ENCODE measurements at regions not wholly inside any gene's neighbourhood (a gene's known extent, or its start where the extent isn't known, plus 50 kb on each side); places are given as distances from the start of the nearest gene placed in this dataset.
A peak's percentile ranks its signal among the peaks of the same experiment; 100 is the strongest.

DNA sequence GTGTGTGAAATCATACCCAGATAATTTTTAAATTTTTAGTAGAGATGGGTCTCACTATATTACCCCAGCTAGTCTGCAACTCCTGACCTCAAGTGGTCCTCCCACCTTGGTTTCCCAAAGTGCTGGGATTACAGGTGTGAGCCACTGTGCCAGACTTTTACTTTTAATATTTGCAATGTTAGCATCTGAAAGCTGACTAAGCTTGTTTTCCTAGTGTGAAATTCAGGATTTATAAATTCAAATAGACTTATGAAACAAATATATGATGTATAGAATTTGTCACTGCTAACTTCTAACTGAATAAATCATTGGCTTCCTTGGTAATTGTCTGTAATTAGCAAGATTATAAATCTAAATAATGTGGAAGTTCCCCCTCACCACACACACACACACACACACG lies 58.8 kb upstream of the SLC22A23 start:
- H3K36me3 Mint-ChIP-seq, result no peaks in the 10 kb centered on the region
- H3K27ac Mint-ChIP-seq, result no peak overlapping the region
- H3K4me1 Mint-ChIP-seq, result no peaks in the 10 kb centered on the region
- no peak overlapping the region for H3K4me3 Mint-ChIP-seq
- peaks cover 10% of the 10 kb centered on the region for H3K27me3 Mint-ChIP-seq
- H3K9me3 Mint-ChIP-seq, result no peaks in the 10 kb centered on the region

DNA sequence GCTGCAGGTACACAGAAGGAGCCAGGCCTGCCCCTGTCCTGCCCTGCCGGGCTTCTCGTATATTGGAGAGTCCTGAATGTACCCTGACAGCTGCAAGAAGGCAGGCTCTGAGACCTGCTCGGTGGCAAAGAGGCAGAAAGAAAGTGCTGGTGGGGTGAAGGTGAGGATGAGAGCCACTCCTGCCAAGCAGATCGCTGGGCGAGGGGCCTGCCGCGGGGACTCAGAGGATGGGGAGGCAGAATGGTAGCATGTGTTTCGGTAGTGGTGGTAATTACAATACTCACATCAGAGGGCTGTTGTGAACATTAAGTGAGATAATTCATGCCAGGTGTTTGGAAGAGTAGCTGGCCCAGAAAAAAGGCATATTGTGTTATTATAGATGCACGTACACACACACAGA lies 56.6 kb upstream of the SLC22A23 start:
- Mint-ChIP-seq H3K4me3 (no peak overlapping the region), H3K9me3 (no peaks in the 10 kb centered on the region)

DNA sequence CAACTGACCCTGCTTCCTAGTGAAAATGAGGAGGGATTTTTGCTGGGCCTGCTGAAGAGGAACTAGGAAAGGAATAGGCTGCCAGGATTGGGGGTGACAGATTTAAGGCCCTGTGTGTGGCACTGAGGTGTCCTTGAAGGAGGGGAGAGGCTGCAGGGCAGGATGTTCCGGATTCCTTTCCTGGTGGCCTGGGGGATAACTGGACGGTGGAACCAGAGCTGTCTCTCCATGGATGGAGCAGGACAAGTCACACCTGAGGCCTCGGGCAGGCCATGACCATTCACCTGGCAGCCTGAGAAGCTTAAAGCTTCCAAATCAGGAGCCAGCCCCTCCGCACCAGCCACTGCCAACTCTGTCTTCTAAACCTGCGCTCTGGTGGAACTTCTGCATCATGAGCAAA lies 56.0 kb upstream of the SLC22A23 start:
- Mint-ChIP-seq H3K9me3 (no peaks in the 10 kb centered on the region), H3K36me3 (no peaks in the 10 kb centered on the region), H3K27me3 (peaks cover 11% of the 10 kb centered on the region), H3K4me1 (no peaks in the 10 kb centered on the region), H3K4me3 (no peak overlapping the region), H3K27ac (no peak overlapping the region)

More for the DNA sequence above, 56.6 kb upstream of the SLC22A23 start:
- Mint-ChIP-seq H3K36me3 (no peaks in the 10 kb centered on the region), H3K4me1 (no peaks in the 10 kb centered on the region), H3K27me3 (peaks cover 11% of the 10 kb centered on the region), H3K27ac (no peak overlapping the region)

DNA sequence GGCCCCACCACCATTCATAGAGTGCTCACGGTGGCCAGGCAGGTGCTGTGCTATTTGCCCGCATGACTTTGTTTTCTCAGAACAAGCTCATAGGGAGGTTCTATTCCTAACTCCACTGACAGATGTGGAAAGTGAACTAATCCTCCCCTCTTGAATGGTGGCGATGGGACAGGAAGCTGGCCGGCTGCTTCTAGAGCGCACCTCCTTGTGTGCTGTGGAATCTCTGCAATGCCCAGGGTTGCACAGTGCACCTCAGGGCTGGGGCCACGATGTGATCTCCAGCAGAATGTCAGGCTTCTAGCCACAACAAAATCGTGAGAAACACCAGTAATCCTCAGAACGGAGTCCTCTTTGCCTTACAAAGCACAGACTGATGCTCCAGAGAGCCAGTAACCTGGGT lies 53.8 kb upstream of the SLC22A23 start:
- peaks cover 0 to 1% (median 0%) of the 10 kb centered on the region in 3 donors for H3K4me1 Mint-ChIP-seq
- H3K9me3 Mint-ChIP-seq, result no peaks in the 10 kb centered on the region
- H3K36me3 Mint-ChIP-seq, result no peaks in the 10 kb centered on the region
- H3K27me3 Mint-ChIP-seq, result peaks cover 19% of the 10 kb centered on the region
- no peak overlapping the region for H3K4me3 Mint-ChIP-seq
- H3K27ac Mint-ChIP-seq, result peak overlapping the region in 1 of 3 donors; percentile 84

DNA sequence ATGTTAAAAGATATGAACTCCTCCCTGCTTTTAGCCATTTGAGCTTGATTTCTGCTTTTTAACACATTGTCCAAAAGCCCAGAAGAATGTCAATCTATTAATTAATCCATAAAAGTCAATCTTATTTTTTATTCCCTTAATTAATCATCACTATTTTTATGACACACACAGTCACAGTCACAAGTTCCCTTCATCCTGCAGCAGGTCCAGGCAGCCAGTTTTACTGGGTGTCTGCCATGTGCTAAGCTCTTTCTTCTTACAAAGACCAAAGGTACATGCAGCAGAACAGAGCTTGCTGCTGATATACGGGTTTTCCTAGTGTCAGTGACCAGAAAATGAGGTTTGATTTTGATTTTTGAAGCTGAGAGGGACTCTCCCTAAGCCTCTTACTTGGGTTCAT lies 53.3 kb upstream of the SLC22A23 start:
- no peak overlapping the region for H3K4me3 Mint-ChIP-seq
- no peak overlapping the region for H3K27ac Mint-ChIP-seq
- H3K36me3 Mint-ChIP-seq, result no peaks in the 10 kb centered on the region
- H3K9me3 Mint-ChIP-seq, result no peaks in the 10 kb centered on the region
- peaks cover 0 to 1% (median 0%) of the 10 kb centered on the region in 3 donors for H3K4me1 Mint-ChIP-seq
- H3K27me3 Mint-ChIP-seq, result peaks cover 19% of the 10 kb centered on the region

DNA sequence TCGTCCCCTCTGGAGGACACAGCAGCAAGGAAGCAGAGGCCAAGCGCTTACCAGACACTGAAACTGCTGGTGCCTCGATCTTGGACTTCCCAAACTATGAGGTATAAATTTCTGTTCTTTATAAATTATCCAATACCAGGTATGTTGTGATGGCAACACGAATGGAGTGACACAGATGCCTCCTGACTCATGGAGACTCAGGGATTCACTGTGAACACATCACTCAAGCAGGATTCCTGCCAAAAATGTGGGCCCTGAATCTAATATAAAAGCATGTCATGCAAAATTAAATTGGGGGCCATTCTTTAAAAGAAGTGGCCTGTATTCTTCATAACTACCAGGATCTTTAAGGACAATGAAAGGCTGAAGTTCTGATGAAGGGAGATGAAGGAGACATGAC lies 52.5 kb upstream of the SLC22A23 start:
- Mint-ChIP-seq H3K27ac (no peak overlapping the region), H3K36me3 (no peaks in the 10 kb centered on the region), H3K4me3 (no peak overlapping the region), H3K27me3 (peaks cover 19% of the 10 kb centered on the region), H3K4me1 (peaks cover 0 to 1% (median 0%) of the 10 kb centered on the region in 3 donors), H3K9me3 (peaks cover 0 to 1% (median 0%) of the 10 kb centered on the region in 3 donors)

DNA sequence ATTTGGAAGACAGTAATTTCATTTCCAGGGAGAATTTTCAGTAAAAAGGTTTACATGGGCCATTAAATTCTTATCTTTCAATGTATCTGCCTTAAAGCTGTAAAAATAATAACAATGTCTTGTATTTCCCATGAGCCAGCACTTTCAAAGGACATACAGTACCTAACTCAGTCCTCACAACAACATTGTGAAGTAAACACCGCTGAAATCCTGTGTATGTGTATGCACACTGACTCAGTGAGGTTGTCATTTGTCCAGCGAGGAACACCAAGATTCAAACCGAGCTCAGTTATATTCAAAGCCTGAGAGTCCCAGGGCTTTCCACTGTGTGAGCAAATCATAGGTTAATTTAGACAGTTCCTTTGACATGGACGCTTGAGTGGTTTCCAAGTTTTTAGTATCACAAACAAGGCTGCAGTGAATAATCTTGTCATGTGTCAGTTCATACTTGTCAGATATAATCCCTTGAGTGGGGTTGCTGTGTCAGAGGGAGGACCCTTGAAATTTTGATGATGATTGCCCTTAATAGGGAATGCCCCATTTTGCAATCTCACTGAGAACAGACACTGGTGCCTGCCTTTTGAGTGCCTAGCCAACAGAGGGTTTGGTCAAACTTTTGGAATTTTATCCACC lies 50.0 kb upstream of the SLC22A23 start:
- H3K4me3 Mint-ChIP-seq, result no peak overlapping the region
- H3K4me1 Mint-ChIP-seq, result peaks cover 0 to 1% (median 0%) of the 10 kb centered on the region in 3 donors
- H3K27me3 Mint-ChIP-seq, result peaks cover 14% of the 10 kb centered on the region
- peaks cover 0 to 1% (median 0%) of the 10 kb centered on the region in 3 donors for H3K9me3 Mint-ChIP-seq
- H3K27ac Mint-ChIP-seq, result no peak overlapping the region
- H3K36me3 Mint-ChIP-seq, result no peaks in the 10 kb centered on the region

Data from IgD-negative memory B cell (primary cell).